GM12878 (cell line): ENCODE measurements at regions not wholly inside any gene's neighbourhood (a gene's known extent, or its start where the extent isn't known, plus 50 kb on each side); places are given as distances from the start of the nearest gene placed in this dataset.

Source experiments
- CTCF ChIP-seq, 3 experiments: IDR thresholded peaks in 2 of 3; conservative IDR thresholded peaks in 1 of 3; 2 replicates each; pipeline ENCODE4 v1.5.1; 2011; ENCODE audit warnings: low read depth in 3 of 3, low read length in 3 of 3, mild to moderate bottlenecking in 3 of 3, control low read depth in 2 of 3, moderate library complexity in 2 of 3, inconsistent platforms in 1 of 3, mixed read lengths in 1 of 3; ENCODE audit not compliant: control insufficient read depth in 2 of 3, insufficient read depth in 1 of 3; ENCODE audit errors: extremely low read depth in 1 of 3
- DPF2 ChIP-seq: fragments of 450-650 bp; IDR thresholded peaks from 2 replicates; pipeline ENCODE4 v1.6.1; 2017; ENCODE audit warnings: mild to moderate bottlenecking
- FOS ChIP-seq: IDR thresholded peaks from 3 replicates; pipeline ENCODE4 v1.6.1; 2011; ENCODE audit warnings: borderline replicate concordance; ENCODE audit not compliant: insufficient read length; ENCODE audit errors: extremely low read depth
- POLR2A ChIP-seq: IDR thresholded peaks from 2 replicates; pipeline ENCODE4 v1.6.1; 2011; ENCODE audit warnings: low read depth, mild to moderate bottlenecking, low read length
- RCOR1 ChIP-seq: conservative IDR thresholded peaks from 2 replicates; pipeline ENCODE4 v1.6.1; 2012; ENCODE audit warnings: low read depth, low read length, improper control_type of control experiment
- SUZ12 ChIP-seq: fragments of 200-600 bp; sonication (generic); IDR thresholded peaks from one replicate; pipeline ENCODE4 v1.6.1; 2018; ENCODE audit warnings: antibody characterized with exemption, mild to moderate bottlenecking; ENCODE audit not compliant: unreplicated experiment
- TBL1XR1 ChIP-seq: IDR thresholded peaks from 2 replicates; pipeline ENCODE4 v1.6.1; 2012; ENCODE audit warnings: low read depth, low read length, improper control_type of control experiment
- ZNF384 ChIP-seq: IDR thresholded peaks from 2 replicates; pipeline ENCODE4 v1.6.1; 2012; ENCODE audit warnings: low read depth, mild to moderate bottlenecking, low read length, improper control_type of control experiment, borderline replicate concordance
- TF ChIP-seq, protein P1 (sequence below): IDR thresholded peaks from 2 replicates; pipeline ENCODE4 v1.6.1; 2012; ENCODE audit warnings: low read depth, low read length, improper control_type of control experiment

GRCh38 chr16:5364186-5364585, 266.6 kb upstream of the EEF2KMT start:
- no peak for TF ChIP-seq RCOR1
- TF ChIP-seq CTCF (IDR thresholded peaks at IDR 0.05 in 2 of 3, conservative IDR thresholded peaks at IDR 0.05 in 1 of 3; ENCODE audit: control insufficient read depth in 2 of 3, extremely low read depth in 1 of 3, insufficient read depth in 1 of 3, low read depth in 3 of 3, low read length in 3 of 3) = no peak
- no peak for TF ChIP-seq DPF2
- TF ChIP-seq TBL1XR1 = no peak
- TF ChIP-seq ZNF384 = no peak
- no peak for TF ChIP-seq FOS
- TF ChIP-seq, protein P1, sequence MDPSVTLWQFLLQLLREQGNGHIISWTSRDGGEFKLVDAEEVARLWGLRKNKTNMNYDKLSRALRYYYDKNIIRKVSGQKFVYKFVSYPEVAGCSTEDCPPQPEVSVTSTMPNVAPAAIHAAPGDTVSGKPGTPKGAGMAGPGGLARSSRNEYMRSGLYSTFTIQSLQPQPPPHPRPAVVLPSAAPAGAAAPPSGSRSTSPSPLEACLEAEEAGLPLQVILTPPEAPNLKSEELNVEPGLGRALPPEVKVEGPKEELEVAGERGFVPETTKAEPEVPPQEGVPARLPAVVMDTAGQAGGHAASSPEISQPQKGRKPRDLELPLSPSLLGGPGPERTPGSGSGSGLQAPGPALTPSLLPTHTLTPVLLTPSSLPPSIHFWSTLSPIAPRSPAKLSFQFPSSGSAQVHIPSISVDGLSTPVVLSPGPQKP = no peak
- TF ChIP-seq POLR2A = no peak
- no peak for TF ChIP-seq SUZ12
